ENCODE measurements at regions not wholly inside any gene's neighbourhood (a gene's known extent, or its start where the extent isn't known, plus 50 kb on each side); places are given as distances from the start of the nearest gene placed in this dataset.

DNA sequence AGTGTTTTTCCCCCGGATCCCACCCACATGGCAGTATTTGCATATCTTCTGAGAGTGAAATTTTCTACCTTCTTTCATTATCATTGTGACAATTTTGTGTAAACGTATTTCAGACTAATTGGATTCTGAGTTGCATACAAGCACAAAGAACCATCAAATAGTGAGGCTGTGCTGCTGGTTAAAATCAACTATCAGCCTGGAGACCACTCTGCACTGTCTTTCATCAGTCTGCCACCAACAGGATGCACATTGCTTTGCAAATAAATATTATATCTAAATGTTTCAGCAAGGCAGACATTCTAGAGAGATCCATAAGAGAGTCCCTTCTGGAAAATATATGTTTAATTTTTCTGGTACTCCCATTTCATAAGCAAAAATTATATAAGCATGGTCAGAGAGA is 851.8 kb downstream of the XPNPEP1 start:
- TF ChIP-seq, protein P1, sequence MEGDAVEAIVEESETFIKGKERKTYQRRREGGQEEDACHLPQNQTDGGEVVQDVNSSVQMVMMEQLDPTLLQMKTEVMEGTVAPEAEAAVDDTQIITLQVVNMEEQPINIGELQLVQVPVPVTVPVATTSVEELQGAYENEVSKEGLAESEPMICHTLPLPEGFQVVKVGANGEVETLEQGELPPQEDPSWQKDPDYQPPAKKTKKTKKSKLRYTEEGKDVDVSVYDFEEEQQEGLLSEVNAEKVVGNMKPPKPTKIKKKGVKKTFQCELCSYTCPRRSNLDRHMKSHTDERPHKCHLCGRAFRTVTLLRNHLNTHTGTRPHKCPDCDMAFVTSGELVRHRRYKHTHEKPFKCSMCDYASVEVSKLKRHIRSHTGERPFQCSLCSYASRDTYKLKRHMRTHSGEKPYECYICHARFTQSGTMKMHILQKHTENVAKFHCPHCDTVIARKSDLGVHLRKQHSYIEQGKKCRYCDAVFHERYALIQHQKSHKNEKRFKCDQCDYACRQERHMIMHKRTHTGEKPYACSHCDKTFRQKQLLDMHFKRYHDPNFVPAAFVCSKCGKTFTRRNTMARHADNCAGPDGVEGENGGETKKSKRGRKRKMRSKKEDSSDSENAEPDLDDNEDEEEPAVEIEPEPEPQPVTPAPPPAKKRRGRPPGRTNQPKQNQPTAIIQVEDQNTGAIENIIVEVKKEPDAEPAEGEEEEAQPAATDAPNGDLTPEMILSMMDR (conservative IDR thresholded peaks at IDR 0.05; ENCODE audit: low read length), result 0 out of 2 replicates have a peak, but pooled peaks have one; percentile 18
- no peak for TF ChIP-seq EZH2phosphoT487 (IDR thresholded peaks at IDR 0.05; ENCODE audit: borderline replicate concordance, low read depth, low read length)

Data from OCI-LY7 (cell line).